Tibial nerve (tissue), 4 donors: ENCODE measurements at regions not wholly inside any gene's neighbourhood (a gene's known extent, or its start where the extent isn't known, plus 50 kb on each side); places are given as distances from the start of the nearest gene placed in this dataset.

Experiments
- DNase-seq, 2 donors: peaks; one replicate each; pipeline ENCODE4 v3.0.0-alpha.2; 2019; ENCODE audit warnings: low spot score in 2 of 2
- H3K27ac ChIP-seq, 4 donors: fragments of 200-600 bp; sonication (generic) in 3 of 4; one replicate each; pipeline ENCODE4 v1.5.1; 2017 to 2019; ENCODE audit warnings: mild to moderate bottlenecking in 1 of 4
- H3K27me3 ChIP-seq, 2 donors: fragments of 200-600 bp; sonication (generic) in 1 of 2; one replicate each; pipeline versions ENCODE4 v1.5.1 to v1.6.0; 2017 to 2019
- H3K36me3 ChIP-seq, 3 donors: fragments of 200-600 bp; sonication (generic); one replicate each; pipeline ENCODE4 v1.5.1; 2018 to 2019
- H3K4me1 ChIP-seq, 4 donors: fragments of 200-600 bp; sonication (generic) in 3 of 4; one replicate each; pipeline ENCODE4 v1.5.1; 2017 to 2019
- H3K4me3 ChIP-seq, 4 donors: fragments of 200-600 bp; sonication (generic) in 3 of 4; one replicate each; pipeline ENCODE4 v1.5.1; 2017 to 2019; ENCODE audit warnings: mild to moderate bottlenecking in 1 of 4, moderate library complexity in 1 of 4
- H3K9me3 ChIP-seq, 4 donors: fragments of 200-600 bp; sonication (generic) in 3 of 4; one replicate each; pipeline ENCODE4 v1.5.1; 2017 to 2019
- CTCF ChIP-seq, 5 experiments: fragments of 200-600 bp in 3 of 5; fragments of 450-650 bp in 2 of 5; sonication (generic) in 3 of 5; IDR thresholded peaks; one replicate each; pipeline ENCODE4 v1.5.1; 2016 to 2019; ENCODE audit warnings: antibody characterized with exemption in 5 of 5, mild to moderate bottlenecking in 3 of 5, moderate library complexity in 2 of 5
- EP300 ChIP-seq, 2 donors: sonication (generic); formaldehyde crosslinking; IDR thresholded peaks; one replicate each; pipeline ENCODE4 v1.6.1; 2017; ENCODE audit warnings: antibody characterized with exemption in 2 of 2, mild to moderate bottlenecking in 1 of 2
- POLR2A ChIP-seq, 2 donors: fragments of 450-650 bp; IDR thresholded peaks; one replicate each; pipeline ENCODE4 v1.6.1; 2017; ENCODE audit warnings: antibody characterized with exemption in 2 of 2, mild to moderate bottlenecking in 2 of 2, moderate library complexity in 2 of 2
- WGBS, 2 donors: methylation state at CpG; one replicate each; pipeline ENCODE4 v1.1.5; 2018; 5-methylcytosine and 5-hydroxymethylcytosine counted together

- TF ChIP-seq EP300 (IDR thresholded peaks at IDR 0.05) (no peak), CTCF (IDR thresholded peaks at IDR 0.05) (no peak), POLR2A (IDR thresholded peaks at IDR 0.05) (no peak)
- no peaks in the 10 kb centered on the region for H3K36me3 ChIP-seq
- 42 to 46% methylated on average over 6 of the region's 6 CpGs for WGBS, 2 donors
Measured at GRCh38 chr2:41400088-41400665, 647.6 kb upstream of the PKDCC start.

GRCh38 chr2:41405441-41405840 is 642.4 kb upstream of the PKDCC start:
- WGBS, 2 donors = 65 to 70% methylated on average over 2 of the region's 2 CpGs
- TF ChIP-seq EP300 (IDR thresholded peaks at IDR 0.05) = no peak
- TF ChIP-seq CTCF (IDR thresholded peaks at IDR 0.05) = no peak
- no peak for TF ChIP-seq POLR2A (IDR thresholded peaks at IDR 0.05)
- Histone ChIP-seq H3K27ac (no peak overlapping the region), H3K4me3 (no peak overlapping the region), H3K4me1 (no peaks in the 10 kb centered on the region), H3K36me3 (no peaks in the 10 kb centered on the region), H3K27me3 (no peaks in the 10 kb centered on the region), H3K9me3 (no peaks in the 10 kb centered on the region)
- DNase-seq = no peak

More at GRCh38 chr2:41400088-41400665, 647.6 kb upstream of the PKDCC start:
- no peaks in the 10 kb centered on the region for H3K4me1 ChIP-seq
- no peak for DNase-seq
- H3K9me3 ChIP-seq = no peaks in the 10 kb centered on the region
- H3K27ac ChIP-seq = no peak overlapping the region
- H3K27me3 ChIP-seq = no peaks in the 10 kb centered on the region
- no peak overlapping the region for H3K4me3 ChIP-seq

GRCh38 chr2:41409328-41409727 is 638.5 kb upstream of the PKDCC start:
- Histone ChIP-seq H3K27me3 (no peaks in the 10 kb centered on the region), H3K4me3 (no peak overlapping the region), H3K9me3 (peaks cover 0 to 6% (median 0%) of the 10 kb centered on the region in 4 donors), H3K36me3 (no peaks in the 10 kb centered on the region), H3K27ac (no peak overlapping the region), H3K4me1 (peaks cover 0 to 5% (median 0%) of the 10 kb centered on the region in 4 donors)
- DNase-seq = no peak
- TF ChIP-seq CTCF (IDR thresholded peaks at IDR 0.05) (no peak), EP300 (IDR thresholded peaks at IDR 0.05) (no peak), POLR2A (IDR thresholded peaks at IDR 0.05) (no peak)
- 71 to 79% methylated on average over 4 of the region's 4 CpGs for WGBS, 2 donors

GRCh38 chr2:41410011-41410410 is 637.8 kb upstream of the PKDCC start:
- Histone ChIP-seq H3K27me3 (no peaks in the 10 kb centered on the region), H3K9me3 (peaks cover 0 to 6% (median 0%) of the 10 kb centered on the region in 4 donors), H3K4me1 (peaks cover 0 to 5% (median 0%) of the 10 kb centered on the region in 4 donors), H3K27ac (no peak overlapping the region), H3K36me3 (no peaks in the 10 kb centered on the region), H3K4me3 (no peak overlapping the region)
- WGBS, 2 donors = 75 to 81% methylated on average over 3 of the region's 3 CpGs
- TF ChIP-seq EP300 (IDR thresholded peaks at IDR 0.05) = no peak
- TF ChIP-seq CTCF (IDR thresholded peaks at IDR 0.05) = no peak
- TF ChIP-seq POLR2A (IDR thresholded peaks at IDR 0.05) = no peak
- DNase-seq = no peak

GRCh38 chr2:41413813-41414485 is 633.9 kb upstream of the PKDCC start:
- H3K27ac ChIP-seq = no peak overlapping the region
- no peak for TF ChIP-seq CTCF (IDR thresholded peaks at IDR 0.05)
- TF ChIP-seq EP300 (IDR thresholded peaks at IDR 0.05) = no peak
- TF ChIP-seq POLR2A (IDR thresholded peaks at IDR 0.05) = no peak
- WGBS, 2 donors = 47 to 48% methylated on average over 4 of the region's 4 CpGs

More at GRCh38 chr2:41413813-41414485, 633.9 kb upstream of the PKDCC start:
- Histone ChIP-seq H3K4me1 (peaks cover 0 to 5% (median 0%) of the 10 kb centered on the region in 4 donors), H3K27me3 (no peaks in the 10 kb centered on the region), H3K4me3 (no peak overlapping the region), H3K9me3 (peaks cover 0 to 6% (median 0%) of the 10 kb centered on the region in 4 donors), H3K36me3 (no peaks in the 10 kb centered on the region)
- DNase-seq = no peak
